WTC11 (cell line): ENCODE measurements at regions not wholly inside any gene's neighbourhood (a gene's known extent, or its start where the extent isn't known, plus 50 kb on each side); places are given as distances from the start of the nearest gene placed in this dataset.

Experiments
- ATAC-seq: fragments of 200-7000 bp; cut with Tn5 transposase; 2 replicates; pipeline ENCODE4 v1.10.0; 2021; ENCODE audit warnings: mild to moderate bottlenecking, moderate library complexity
- CTCF ChIA-PET: fragments of 300-600 bp; sonication (Branson Sonifier 250); formaldehyde crosslinking; loops from one replicate; lab custom pipeline; 2021; ENCODE audit warnings: antibody characterized with exemption; lab: Charles Lee
- POLR2A ChIA-PET: fragments of 350-600 bp; sonication (Branson Sonifier 250); formaldehyde crosslinking; loops from one replicate; lab custom pipeline; 2021; ENCODE audit warnings: antibody characterized with exemption; lab: Charles Lee
- DNase-seq: peaks from one replicate; pipeline ENCODE4 v3.0.0; 2021; ENCODE audit warnings: low spot score
- H3K27ac Mint-ChIP-seq: 2 replicates; pipeline ENCODE4 v1.8.0; 2021; ENCODE audit warnings: mixed read lengths
- H3K27me3 Mint-ChIP-seq: 2 replicates; pipeline ENCODE4 v1.8.0; 2021; ENCODE audit warnings: low read depth, mild to moderate bottlenecking, moderate library complexity, mixed read lengths
- H3K36me3 Mint-ChIP-seq: 2 replicates; pipeline ENCODE4 v1.8.0; 2021; ENCODE audit warnings: mixed read lengths
- H3K4me1 Mint-ChIP-seq: 2 replicates; pipeline ENCODE4 v1.8.0; 2022; ENCODE audit warnings: mixed read lengths
- H3K4me3 Mint-ChIP-seq: 2 replicates; pipeline ENCODE4 v1.8.0; 2021; ENCODE audit warnings: mild to moderate bottlenecking, moderate library complexity, mixed read lengths
- H3K9me3 Mint-ChIP-seq: 2 replicates; pipeline ENCODE4 v1.8.0; 2021; ENCODE audit warnings: mixed read lengths
- ATF1 ChIP-seq: sonication (generic); formaldehyde crosslinking; IDR thresholded peaks from 2 replicates; pipeline ENCODE4 v1.8.1; 2023; ENCODE audit warnings: mild to moderate bottlenecking, moderate library complexity, missing genetic modification reagents
- CDX4 ChIP-seq: fragments of 250-450 bp; sonication (Bioruptor Pico); IDR thresholded peaks from 2 replicates; pipeline ENCODE4 v1.9.0; 2021; ENCODE audit warnings: moderate library complexity, mild to moderate bottlenecking, inconsistent platforms, borderline replicate concordance
- FOXP1 ChIP-seq: sonication (generic); formaldehyde crosslinking; IDR thresholded peaks from 2 replicates; pipeline ENCODE4 v1.8.0; 2022; ENCODE audit warnings: missing genetic modification reagents, mild to moderate bottlenecking, moderate library complexity, borderline replicate concordance
- GRHL2 ChIP-seq: fragments of 250-450 bp; sonication (Bioruptor Pico); IDR thresholded peaks from 2 replicates; pipeline ENCODE4 v1.8.0; 2022; ENCODE audit warnings: mild to moderate bottlenecking, moderate library complexity; ENCODE audit not compliant: insufficient replicate concordance, severe bottlenecking
- KAT7 ChIP-seq: sonication (generic); formaldehyde crosslinking; IDR thresholded peaks from 2 replicates; pipeline ENCODE4 v1.8.1; 2023; ENCODE audit warnings: missing genetic modification reagents, mild to moderate bottlenecking, borderline replicate concordance
- OVOL2 ChIP-seq: fragments of 250-450 bp; sonication (Bioruptor Pico); IDR thresholded peaks from 2 replicates; pipeline ENCODE4 v1.9.0; 2021; ENCODE audit warnings: mild to moderate bottlenecking, borderline replicate concordance
- PRDM15 ChIP-seq: sonication (generic); formaldehyde crosslinking; IDR thresholded peaks from 2 replicates; pipeline ENCODE4 v1.8.0; 2022; ENCODE audit warnings: missing genetic modification reagents
- STAT6 ChIP-seq: sonication (generic); formaldehyde crosslinking; conservative IDR thresholded peaks from 2 replicates; pipeline ENCODE4 v1.8.1; 2023; ENCODE audit warnings: mild to moderate bottlenecking, low read depth, missing genetic modification reagents, moderate library complexity
- TCF7 ChIP-seq: sonication (generic); formaldehyde crosslinking; IDR thresholded peaks from 2 replicates; pipeline ENCODE4 v1.8.0; 2022; ENCODE audit warnings: mild to moderate bottlenecking, low read depth, missing genetic modification reagents, moderate library complexity
- TP53 ChIP-seq: sonication (generic); formaldehyde crosslinking; IDR thresholded peaks from 2 replicates; pipeline ENCODE4 v1.8.1; 2023; ENCODE audit warnings: mild to moderate bottlenecking, missing genetic modification reagents
- ZBTB21 ChIP-seq: sonication (generic); formaldehyde crosslinking; IDR thresholded peaks from 2 replicates; pipeline ENCODE4 v1.8.1; 2023; ENCODE audit warnings: mild to moderate bottlenecking, missing genetic modification reagents, borderline replicate concordance
- ZMAT4 ChIP-seq: fragments of 250-450 bp; sonication (Bioruptor Pico); IDR thresholded peaks from 2 replicates; pipeline ENCODE4 v1.9.0; 2021; ENCODE audit warnings: mild to moderate bottlenecking
- ZNF317 ChIP-seq: sonication (generic); formaldehyde crosslinking; IDR thresholded peaks from 2 replicates; pipeline ENCODE4 v1.8.1; 2023; ENCODE audit warnings: low read depth, mild to moderate bottlenecking, moderate library complexity, missing genetic modification reagents, borderline replicate concordance
- ZNF423 ChIP-seq: fragments of 250-450 bp; sonication (Bioruptor Pico); IDR thresholded peaks from 2 replicates; pipeline ENCODE4 v2.1.2; 2022; ENCODE audit warnings: mild to moderate bottlenecking, moderate library complexity
- ZNF512 ChIP-seq: sonication (generic); formaldehyde crosslinking; IDR thresholded peaks from 2 replicates; pipeline ENCODE4 v1.8.1; 2022; ENCODE audit warnings: missing genetic modification reagents, borderline replicate concordance
- ZSCAN18 ChIP-seq: fragments of 250-450 bp; sonication (Bioruptor Pico); IDR thresholded peaks from 2 replicates; pipeline ENCODE4 v2.1.2; 2022; ENCODE audit warnings: mild to moderate bottlenecking, moderate library complexity

- no peak for TF ChIP-seq ZNF423
- TF ChIP-seq KAT7 (CRISPR knock-in tag) = no peak
- TF ChIP-seq GRHL2 = no peak
- no peak for TF ChIP-seq TP53 (CRISPR knock-in tag)
- no peak for TF ChIP-seq OVOL2 (CRISPR knock-in tag)
- no peak for TF ChIP-seq ZNF317 (CRISPR knock-in tag)
- TF ChIP-seq PRDM15 = no peak
- TF ChIP-seq CDX4 (CRISPR knock-in tag) = no peak
- TF ChIP-seq STAT6 (CRISPR knock-in tag) = no peak
- TF ChIP-seq ATF1 = no peak
- no peak for TF ChIP-seq FOXP1
- no peak for TF ChIP-seq ZNF512 (CRISPR knock-in tag)
- no peak for TF ChIP-seq ZSCAN18 (CRISPR knock-in tag)
- no peak for TF ChIP-seq TCF7
- TF ChIP-seq ZMAT4 (CRISPR knock-in tag) = no peak
- no peak for TF ChIP-seq ZBTB21
- TF ChIP-seq, all 79 proteins: peak for 0
- Mint-ChIP-seq H3K27me3 (no peaks in the 10 kb centered on the region), H3K4me1 (peaks cover 41% of the 10 kb centered on the region), H3K27ac (no peak overlapping the region), H3K9me3 (no peaks in the 10 kb centered on the region), H3K4me3 (no peak overlapping the region), H3K36me3 (no peaks in the 10 kb centered on the region)
- DNase-seq (no peak), ATAC-seq (no peak)
- POLR2A ChIA-PET = no interaction called here
- CTCF ChIA-PET = no interaction called here
Measured at GRCh38 chrX:134716620-134717012, 58.3 kb upstream of the PLAC1 start.
